ENCODE measurements at regions not wholly inside any gene's neighbourhood (a gene's known extent, or its start where the extent isn't known, plus 50 kb on each side); places are given as distances from the start of the nearest gene placed in this dataset.

DNA sequence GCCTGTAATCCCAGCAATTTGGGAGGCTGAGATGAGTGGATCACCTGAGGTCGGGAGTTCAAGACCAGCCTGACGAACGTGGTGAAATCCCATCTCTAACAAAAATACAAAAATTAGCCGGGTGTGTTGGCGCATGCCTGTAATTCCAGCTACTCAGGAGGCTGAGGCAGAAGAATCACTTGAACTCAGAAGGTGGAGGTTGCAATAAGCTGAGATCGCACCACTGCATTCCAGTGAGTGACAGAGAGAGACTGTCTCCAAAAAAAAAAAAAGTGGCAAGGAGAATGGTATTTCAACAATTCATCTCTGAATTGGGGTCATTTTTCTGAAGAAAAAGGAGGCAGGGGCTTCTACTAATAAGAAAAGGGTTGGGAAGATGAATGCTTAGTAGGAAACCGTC, 111.5 kb upstream of the NHSL1 start:
- Histone ChIP-seq H3K4me3 (ENCODE audit: low read depth, low read length) (no peak overlapping the region), H3K27ac (no peak overlapping the region), H3K27me3 (replicated peaks) (no peaks in the 10 kb centered on the region), H3K36me3 (replicated peaks) (no peaks in the 10 kb centered on the region)
- TF ChIP-seq, protein P1, sequence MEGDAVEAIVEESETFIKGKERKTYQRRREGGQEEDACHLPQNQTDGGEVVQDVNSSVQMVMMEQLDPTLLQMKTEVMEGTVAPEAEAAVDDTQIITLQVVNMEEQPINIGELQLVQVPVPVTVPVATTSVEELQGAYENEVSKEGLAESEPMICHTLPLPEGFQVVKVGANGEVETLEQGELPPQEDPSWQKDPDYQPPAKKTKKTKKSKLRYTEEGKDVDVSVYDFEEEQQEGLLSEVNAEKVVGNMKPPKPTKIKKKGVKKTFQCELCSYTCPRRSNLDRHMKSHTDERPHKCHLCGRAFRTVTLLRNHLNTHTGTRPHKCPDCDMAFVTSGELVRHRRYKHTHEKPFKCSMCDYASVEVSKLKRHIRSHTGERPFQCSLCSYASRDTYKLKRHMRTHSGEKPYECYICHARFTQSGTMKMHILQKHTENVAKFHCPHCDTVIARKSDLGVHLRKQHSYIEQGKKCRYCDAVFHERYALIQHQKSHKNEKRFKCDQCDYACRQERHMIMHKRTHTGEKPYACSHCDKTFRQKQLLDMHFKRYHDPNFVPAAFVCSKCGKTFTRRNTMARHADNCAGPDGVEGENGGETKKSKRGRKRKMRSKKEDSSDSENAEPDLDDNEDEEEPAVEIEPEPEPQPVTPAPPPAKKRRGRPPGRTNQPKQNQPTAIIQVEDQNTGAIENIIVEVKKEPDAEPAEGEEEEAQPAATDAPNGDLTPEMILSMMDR (IDR thresholded peaks at IDR 0.05; ENCODE audit: low read depth, low read length, missing control alignments): no peak
- no peak for DNase-seq
- in situ Hi-C loops (cut with HindIII; ENCODE audit: low pct_ligation_motif_present, low sequenced_read_pairs): no loop called here

- in situ Hi-C loops (cut with HindIII; ENCODE audit: low pct_ligation_motif_present, low sequenced_read_pairs): no loop called here
- no peak for DNase-seq
- H3K4me3 ChIP-seq (ENCODE audit: low read depth, low read length): no peak overlapping the region
- no peaks in the 10 kb centered on the region for H3K27me3 ChIP-seq (replicated peaks)
- no peak overlapping the region for H3K27ac ChIP-seq
- TF ChIP-seq, protein P1 (IDR thresholded peaks at IDR 0.05; ENCODE audit: low read depth, low read length, missing control alignments): no peak
- no peaks in the 10 kb centered on the region for H3K36me3 ChIP-seq (replicated peaks)
These were observed 114.9 kb upstream of the NHSL1 start for GRCh38 chr6:138614151-138614550.

DNA sequence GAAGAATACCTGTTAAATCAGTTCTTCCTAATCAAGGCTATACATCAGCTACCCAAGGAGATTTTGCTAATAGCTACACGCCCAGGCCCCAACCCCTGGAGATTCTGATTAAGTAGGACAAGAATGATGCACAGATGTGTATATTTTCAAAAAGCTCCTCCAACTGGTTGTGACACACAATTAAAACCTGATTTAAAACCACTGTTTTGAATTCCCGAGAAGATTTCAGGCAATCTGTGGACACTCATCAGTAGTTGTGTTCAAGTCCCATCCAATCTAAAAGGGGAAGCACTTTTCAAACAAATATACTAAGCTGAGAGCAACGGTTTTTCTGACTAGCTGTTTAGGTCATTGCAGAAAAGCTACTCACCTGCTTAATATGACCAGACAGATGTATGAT, 118.9 kb upstream of the NHSL1 start:
- in situ Hi-C loops (cut with HindIII; ENCODE audit: low pct_ligation_motif_present, low sequenced_read_pairs): no loop called here
- Histone ChIP-seq H3K36me3 (replicated peaks) (no peaks in the 10 kb centered on the region), H3K4me3 (ENCODE audit: low read depth, low read length) (no peak overlapping the region), H3K27ac (no peak overlapping the region), H3K27me3 (replicated peaks) (no peaks in the 10 kb centered on the region)
- no peak for DNase-seq
- TF ChIP-seq, protein P1 (IDR thresholded peaks at IDR 0.05; ENCODE audit: low read depth, low read length, missing control alignments): no peak

DNA sequence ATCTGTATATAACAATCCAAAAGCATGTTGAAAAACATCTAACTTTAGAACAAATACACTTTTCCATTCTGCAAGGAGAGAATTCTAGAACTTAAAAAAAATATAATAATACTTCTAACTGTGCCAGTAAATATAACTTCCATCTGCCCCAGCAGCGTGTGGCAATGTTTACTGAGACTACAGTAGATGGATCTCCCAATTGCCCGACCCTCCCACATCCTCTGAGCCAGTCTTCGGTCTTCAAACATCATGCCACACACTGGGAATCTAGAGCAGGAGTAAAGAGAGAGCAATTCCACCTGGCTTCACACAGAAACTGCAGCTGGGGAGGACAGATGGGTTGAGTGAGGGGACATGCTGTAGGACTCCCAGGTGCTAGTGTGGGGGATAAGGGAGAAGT, 121.3 kb upstream of the NHSL1 start:
- H3K27ac ChIP-seq: no peak overlapping the region
- in situ Hi-C loops (cut with HindIII; ENCODE audit: low pct_ligation_motif_present, low sequenced_read_pairs): no loop called here
- DNase-seq: no peak
- H3K27me3 ChIP-seq (replicated peaks): no peaks in the 10 kb centered on the region
- no peak overlapping the region for H3K4me3 ChIP-seq (ENCODE audit: low read depth, low read length)
- TF ChIP-seq, protein P1 (IDR thresholded peaks at IDR 0.05; ENCODE audit: low read depth, low read length, missing control alignments): no peak
- no peaks in the 10 kb centered on the region for H3K36me3 ChIP-seq (replicated peaks)

DNA sequence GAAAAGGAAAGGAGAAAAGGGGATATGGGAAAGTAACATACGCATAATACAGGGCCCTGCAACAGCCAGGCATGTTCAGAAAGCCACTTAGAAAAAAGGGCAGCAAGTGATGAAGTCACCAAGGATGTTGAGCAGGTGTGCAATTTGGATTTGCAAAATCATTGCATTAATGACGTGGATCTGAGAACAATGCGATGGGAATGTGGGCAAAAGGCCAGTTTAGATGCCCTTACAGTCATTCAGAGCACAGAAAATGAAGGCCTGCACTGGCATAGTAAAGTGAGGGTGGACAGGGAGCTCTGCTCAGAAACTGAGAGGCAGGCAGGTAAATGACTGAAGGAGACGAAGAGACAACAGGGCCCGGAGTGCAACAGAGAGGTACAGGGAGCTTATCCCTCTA, 123.7 kb upstream of the NHSL1 start:
- no peak for DNase-seq
- TF ChIP-seq, protein P1 (IDR thresholded peaks at IDR 0.05; ENCODE audit: low read depth, low read length, missing control alignments): no peak
- in situ Hi-C loops (cut with HindIII; ENCODE audit: low pct_ligation_motif_present, low sequenced_read_pairs): no loop called here
- no peaks in the 10 kb centered on the region for H3K36me3 ChIP-seq (replicated peaks)
- no peak overlapping the region for H3K27ac ChIP-seq
- no peaks in the 10 kb centered on the region for H3K27me3 ChIP-seq (replicated peaks)
- H3K4me3 ChIP-seq (ENCODE audit: low read depth, low read length): no peak overlapping the region

DNA sequence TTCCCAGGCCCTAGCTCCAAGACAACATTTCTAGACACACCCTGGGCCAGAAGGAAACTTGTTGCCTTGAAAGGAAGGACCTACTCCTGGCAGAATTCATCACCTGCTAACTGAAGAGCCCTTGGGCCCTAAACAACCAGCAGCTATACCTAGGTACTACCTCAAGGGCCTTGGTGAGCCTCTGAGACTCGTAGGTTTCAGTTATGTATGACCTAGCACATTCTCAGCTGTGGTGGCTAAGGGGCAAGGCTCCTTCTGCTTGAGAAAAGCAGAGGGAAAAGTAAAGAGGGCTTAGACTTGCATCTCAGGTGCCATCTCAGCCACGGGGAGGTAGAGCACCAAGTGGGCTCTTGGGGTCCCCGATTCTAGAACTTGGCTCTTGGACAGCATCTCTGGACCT, 132.3 kb upstream of the NHSL1 start:
- H3K4me3 ChIP-seq (ENCODE audit: low read depth, low read length): no peak overlapping the region
- in situ Hi-C loops (cut with HindIII; ENCODE audit: low pct_ligation_motif_present, low sequenced_read_pairs): no loop called here
- H3K27me3 ChIP-seq (replicated peaks): no peaks in the 10 kb centered on the region
- DNase-seq: no peak
- H3K27ac ChIP-seq: no peak overlapping the region
- H3K36me3 ChIP-seq (replicated peaks): no peaks in the 10 kb centered on the region
- TF ChIP-seq, protein P1 (IDR thresholded peaks at IDR 0.05; ENCODE audit: low read depth, low read length, missing control alignments): no peak
